GM19351 (cell line): ENCODE measurements at regions not wholly inside any gene's neighbourhood (a gene's known extent, or its start where the extent isn't known, plus 50 kb on each side); places are given as distances from the start of the nearest gene placed in this dataset.

Source experiments
- ATAC-seq: cut with Tn5 transposase; IDR thresholded peaks from one replicate; pipeline ENCODE4 v1.9.1; 2021; ENCODE audit warnings: mild to moderate bottlenecking, moderate library complexity; ENCODE audit not compliant: unreplicated experiment

DNA sequence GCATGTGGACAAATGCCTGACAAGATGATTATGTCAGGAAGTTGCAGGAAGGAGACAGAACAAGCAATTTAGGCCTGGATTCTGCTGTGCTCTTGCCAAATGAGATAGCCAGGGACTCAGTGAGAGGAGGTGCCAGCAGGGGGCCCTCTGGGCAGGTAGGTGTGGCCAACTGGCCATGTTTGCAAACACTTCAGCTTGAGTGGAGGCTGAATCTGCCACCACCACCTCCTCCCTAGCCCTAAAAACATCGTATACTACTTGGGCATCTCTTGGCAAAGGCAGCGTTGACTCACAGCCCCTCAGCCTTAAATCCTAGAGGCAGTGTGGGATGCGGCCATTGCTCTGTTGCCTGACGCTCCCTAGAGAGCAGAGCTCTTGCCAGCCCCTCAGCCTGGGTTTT is 95.1 kb upstream of the PLET1 start:
- no peak for ATAC-seq

GRCh38 chr11:112357488-112357887 is 96.8 kb upstream of the PLET1 start:
- no peak for ATAC-seq

GRCh38 chr11:112361396-112361795 is 100.7 kb upstream of the PLET1 start:
- no peak for ATAC-seq

- no peak for ATAC-seq
These were observed 102.9 kb upstream of the PLET1 start for GRCh38 chr11:112363527-112363926.

GRCh38 chr11:112364962-112365481 is 104.4 kb upstream of the PLET1 start:
- no peak for ATAC-seq

- no peak for ATAC-seq
These were observed 105.4 kb upstream of the PLET1 start for GRCh38 chr11:112366012-112366411.

- no peak for ATAC-seq
These were observed 106.1 kb upstream of the PLET1 start for GRCh38 chr11:112366777-112367176.

DNA sequence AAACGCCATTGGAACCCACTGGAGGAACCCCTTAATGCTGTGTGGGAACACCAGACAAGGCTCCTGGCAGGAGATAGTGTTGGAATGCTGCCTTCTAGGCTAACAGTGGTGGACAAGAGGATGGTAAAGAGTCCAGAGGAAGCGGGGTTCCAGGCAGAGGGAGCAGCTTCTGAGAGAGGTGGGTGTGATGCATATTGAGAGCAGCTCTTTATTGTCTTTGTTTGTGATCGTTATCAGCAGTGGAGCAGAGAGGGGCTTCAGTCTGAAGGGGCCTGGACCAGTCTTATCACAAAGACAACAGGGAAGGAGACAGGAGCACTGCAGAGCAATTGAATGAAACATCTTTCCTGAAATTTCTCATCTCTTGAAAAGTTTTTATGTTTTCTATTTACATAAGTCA is 106.8 kb upstream of the PLET1 start:
- no peak for ATAC-seq

DNA sequence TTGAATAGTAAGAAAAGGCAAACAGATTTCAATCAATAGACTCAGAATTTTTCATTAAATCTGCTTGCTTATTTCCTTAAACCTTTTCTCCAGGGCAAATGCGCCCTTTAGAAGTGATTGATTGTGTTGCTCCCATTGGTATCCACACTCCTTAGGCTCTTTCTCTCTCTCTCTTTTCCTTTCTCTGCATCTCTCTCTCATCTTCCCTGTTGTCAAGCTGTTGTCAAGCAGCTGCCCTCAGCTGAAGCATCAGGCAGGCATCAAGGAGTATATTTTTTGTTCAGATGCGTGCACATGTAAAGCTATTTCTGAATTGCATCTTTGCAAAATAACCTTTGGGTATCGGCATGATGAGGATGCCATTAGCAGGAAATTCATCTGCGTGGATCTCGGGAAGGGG is 107.2 kb upstream of the PLET1 start:
- ATAC-seq = no peak

GRCh38 chr11:112368381-112368780 is 107.7 kb upstream of the PLET1 start:
- no peak for ATAC-seq

DNA sequence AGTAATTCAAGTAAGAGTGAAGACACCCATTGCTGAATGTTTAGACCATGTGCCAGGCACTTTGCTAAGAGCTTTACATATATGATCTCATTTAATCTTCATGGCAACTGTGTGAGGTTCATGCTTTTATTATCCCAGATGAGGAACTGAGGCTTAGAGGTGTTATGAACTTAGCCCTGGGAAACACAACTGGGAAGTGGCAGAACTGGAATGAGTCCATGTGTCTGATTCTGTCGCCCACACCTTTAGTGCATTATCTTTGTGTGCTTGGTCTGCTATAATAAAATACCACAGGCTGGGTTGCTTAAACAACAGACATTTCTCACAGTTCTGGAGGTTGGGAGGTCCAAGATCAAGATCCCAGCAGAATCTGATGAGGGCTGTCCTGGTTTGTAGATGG is 108.7 kb upstream of the PLET1 start:
- no peak for ATAC-seq

- ATAC-seq = no peak
These were observed 109.3 kb upstream of the PLET1 start for GRCh38 chr11:112369916-112370315.

GRCh38 chr11:112374486-112375140 is 114.0 kb upstream of the PLET1 start:
- ATAC-seq = no peak

DNA sequence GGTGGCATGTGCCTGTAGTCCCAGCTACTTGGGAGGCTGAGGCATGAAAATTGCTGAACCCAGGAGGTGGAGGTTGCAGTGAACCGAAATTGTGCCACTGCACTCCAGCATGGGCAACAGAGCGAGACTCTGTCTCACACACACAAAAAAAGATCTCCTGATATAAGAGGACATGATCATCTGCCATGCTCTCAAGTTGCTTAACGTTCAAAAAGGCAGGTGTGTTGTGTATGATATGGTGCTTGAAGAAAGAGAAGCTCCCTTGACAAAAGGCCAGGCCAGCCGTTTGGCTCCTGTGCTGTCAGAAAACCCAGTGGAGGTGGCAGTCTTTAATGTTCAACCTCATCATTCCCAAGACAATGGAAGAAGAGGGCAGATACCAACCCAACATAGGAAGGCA is 117.3 kb upstream of the PLET1 start:
- no peak for ATAC-seq

GRCh38 chr11:112380464-112380863 is 119.8 kb upstream of the PLET1 start:
- no peak for ATAC-seq

DNA sequence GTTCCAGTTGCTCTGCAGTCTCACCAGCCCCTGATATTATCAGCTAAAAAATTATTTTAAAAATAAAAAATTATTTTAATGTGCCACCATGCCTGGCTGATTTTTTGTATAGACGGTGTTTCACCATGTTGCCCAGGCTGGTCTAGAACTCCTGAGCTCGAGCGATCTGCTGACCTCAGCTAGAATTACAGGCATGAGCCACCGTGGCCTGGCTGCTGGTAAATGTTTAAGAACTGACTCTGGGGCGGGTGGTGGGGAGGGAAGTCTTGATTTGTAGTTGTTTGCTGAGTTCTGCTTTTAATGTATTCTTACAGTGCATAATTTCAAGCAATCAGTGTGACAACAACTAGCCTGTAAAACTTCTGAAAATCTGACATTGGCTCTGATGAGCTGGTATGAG is 120.9 kb upstream of the PLET1 start:
- no peak for ATAC-seq

GRCh38 chr11:112382561-112382960 is 121.9 kb upstream of the PLET1 start:
- no peak for ATAC-seq

DNA sequence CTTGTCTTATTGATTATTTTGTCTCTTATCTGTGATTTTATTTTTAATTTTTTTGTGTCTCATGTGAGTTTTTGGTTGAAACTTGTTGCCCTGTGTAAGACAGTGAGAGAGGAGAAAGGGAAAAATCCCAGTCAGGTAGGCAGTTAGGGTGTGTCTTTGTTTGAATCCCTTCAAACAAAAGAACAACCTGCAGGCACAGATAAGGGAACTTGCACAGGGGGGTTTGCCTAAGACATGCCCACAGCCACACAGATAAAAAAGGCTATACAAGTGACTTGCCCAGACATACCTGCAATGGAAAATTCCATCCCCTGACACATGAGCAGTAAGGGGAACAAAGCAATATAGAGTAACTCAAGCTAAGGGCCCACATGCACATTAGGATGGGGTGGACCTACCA is 127.8 kb upstream of the PLET1 start:
- ATAC-seq = no peak

DNA sequence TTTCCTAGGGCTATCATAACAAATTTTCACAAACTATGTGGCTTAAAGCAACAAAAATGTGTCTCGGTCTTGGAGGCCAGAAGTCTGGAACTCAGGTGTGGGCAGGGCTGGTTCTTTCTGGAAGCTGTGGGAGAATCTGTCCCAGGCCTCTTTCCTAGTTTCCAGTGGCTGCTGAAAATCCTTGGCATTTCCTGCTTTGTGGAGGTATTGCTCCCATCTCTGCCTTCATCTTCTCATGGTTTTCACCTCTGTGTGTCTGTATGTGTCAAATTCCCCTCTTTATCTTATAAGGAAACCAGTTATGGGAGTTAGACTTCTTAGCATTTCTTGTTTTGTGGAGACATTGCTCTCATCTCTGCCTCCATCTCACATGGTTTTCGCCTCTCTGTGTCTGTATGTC is 130.4 kb upstream of the PLET1 start:
- ATAC-seq = no peak

GRCh38 chr11:112392904-112393303 is 132.2 kb upstream of the PLET1 start:
- no peak for ATAC-seq

- no peak for ATAC-seq
These were observed 133.6 kb upstream of the PLET1 start for GRCh38 chr11:112394304-112394703.

- ATAC-seq = no peak
These were observed 135.4 kb upstream of the PLET1 start for GRCh38 chr11:112396076-112396475.

DNA sequence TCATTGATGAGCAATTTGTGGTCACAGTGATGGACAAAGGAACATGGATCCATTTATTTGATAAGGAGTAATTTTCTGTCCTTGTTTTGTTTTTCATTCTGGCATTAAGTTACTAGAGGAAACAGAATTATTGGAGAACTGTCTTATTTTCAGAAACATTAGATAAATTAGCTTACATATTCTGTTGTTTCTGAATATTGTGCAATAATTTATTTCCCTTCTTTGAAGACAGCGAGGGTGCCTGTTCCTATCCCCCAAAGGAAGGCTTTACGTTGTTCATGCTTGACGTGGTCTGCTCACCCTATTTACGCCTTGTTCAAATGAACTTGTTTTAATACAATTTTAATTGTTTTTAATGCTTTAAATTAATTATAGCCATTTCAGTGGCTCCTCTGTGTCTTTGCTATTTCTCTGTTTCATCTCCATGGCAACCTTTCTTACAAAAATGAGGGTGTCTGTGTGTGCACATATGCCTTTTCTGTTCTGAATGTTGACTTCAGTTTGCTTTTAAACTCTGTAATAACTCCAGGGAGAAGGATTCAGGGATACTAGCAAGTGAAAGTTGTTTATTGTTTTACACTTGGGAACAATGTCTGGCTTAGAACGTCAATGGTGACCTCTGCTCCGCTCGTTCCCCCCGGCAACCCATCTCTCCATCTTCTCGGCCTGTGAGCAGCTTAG is 138.3 kb upstream of the PLET1 start:
- no peak for ATAC-seq
